ENCODE measurements at regions not wholly inside any gene's neighbourhood (a gene's known extent, or its start where the extent isn't known, plus 50 kb on each side); places are given as distances from the start of the nearest gene placed in this dataset.

GRCh38 chr16:73432850-73433730 is 385.2 kb upstream of the ZFHX3 start:
- no peaks in the 10 kb centered on the region for H3K9me3 ChIP-seq
- no peak overlapping the region for H2AFZ ChIP-seq (ENCODE audit: low read depth)
- peak; percentile 37; the same call in 1 of the 2 replicates for TF ChIP-seq GATA2 (CRISPR knock-in tag; IDR thresholded peaks at IDR 0.05)
- TF ChIP-seq YY1 (IDR thresholded peaks at IDR 0.05; ENCODE audit: low read depth) = no peak
- H3K4me2 ChIP-seq = no peak overlapping the region
- H3K27me3 ChIP-seq (ENCODE audit: insufficient read depth) = no peaks in the 10 kb centered on the region
- no peaks in the 10 kb centered on the region for H3F3A ChIP-seq (replicated peaks; ENCODE audit: insufficient read depth)
- H3K79me2 ChIP-seq (ENCODE audit: insufficient read depth) = no peaks in the 10 kb centered on the region
- POLR2A ChIA-PET = no interaction called here
- CTCF ChIA-PET = interaction anchor here (0.9 to 1.2 kb wide), 3 partner anchors 9 to 201 kb away, joined by 3 read pairs; no protein-coding TSS in a partner anchor
- no peak overlapping the region for H3K4me3 ChIP-seq (ENCODE audit: low read depth in 2 of 2, low read length in 1 of 2)
- 31% methylated on average over 9 of the region's 13 CpGs for WGBS (ENCODE audit: low lambda C conversion rate)
- H3K9ac ChIP-seq = no peak overlapping the region
- peaks cover 0 to 15% of the 10 kb centered on the region in 2 experiments; a peak in 1 of 4 replicates for H3K4me1 ChIP-seq (ENCODE audit: control insufficient read depth in 1 of 2, insufficient read depth in 2 of 2, low read depth in 1 of 2, low read length in 1 of 2)
- DNase-seq = no peak
- no peak overlapping the region for H3K27ac ChIP-seq (ENCODE audit: low read depth in 2 of 2, low read length in 1 of 2)
- no peaks in the 10 kb centered on the region for H3K9me2 ChIP-seq
- H3K36me3 ChIP-seq (replicated peaks in 1 of 2; ENCODE audit: control insufficient read depth in 1 of 2, insufficient read depth in 2 of 2, low read length in 1 of 2) = no peaks in the 10 kb centered on the region
- H4K20me1 ChIP-seq (ENCODE audit: insufficient read depth) = no peaks in the 10 kb centered on the region

GRCh38 chr16:73430138-73430537 is 382.2 kb upstream of the ZFHX3 start:
- Histone ChIP-seq H3K27me3 (ENCODE audit: insufficient read depth) (no peaks in the 10 kb centered on the region), H3K9me2 (no peaks in the 10 kb centered on the region), H3F3A (replicated peaks; ENCODE audit: insufficient read depth) (no peaks in the 10 kb centered on the region), H2AFZ (ENCODE audit: low read depth) (no peak overlapping the region), H3K36me3 (replicated peaks in 1 of 2; ENCODE audit: control insufficient read depth in 1 of 2, insufficient read depth in 2 of 2, low read length in 1 of 2) (no peaks in the 10 kb centered on the region), H3K4me1 (ENCODE audit: control insufficient read depth in 1 of 2, insufficient read depth in 2 of 2, low read depth in 1 of 2, low read length in 1 of 2) (peaks cover 0 to 19% of the 10 kb centered on the region in 2 experiments; a peak in 1 of 4 replicates), H3K27ac (ENCODE audit: low read depth in 2 of 2, low read length in 1 of 2) (no peak overlapping the region), H3K4me3 (ENCODE audit: low read depth in 2 of 2, low read length in 1 of 2) (no peak overlapping the region), H3K9me3 (no peaks in the 10 kb centered on the region), H3K79me2 (ENCODE audit: insufficient read depth) (no peaks in the 10 kb centered on the region), H3K4me2 (no peak overlapping the region), H4K20me1 (ENCODE audit: insufficient read depth) (no peaks in the 10 kb centered on the region), H3K9ac (no peak overlapping the region)
- 42% methylated on average over 3 of the region's 3 CpGs for WGBS (ENCODE audit: low lambda C conversion rate)
- no peak for TF ChIP-seq MXI1 (IDR thresholded peaks at IDR 0.05; ENCODE audit: low read depth, low read length)
- TF ChIP-seq IRF3 (IDR thresholded peaks at IDR 0.05; ENCODE audit: low read depth, low read length) = no peak
- no peak for TF ChIP-seq RXRA (IDR thresholded peaks at IDR 0.05; ENCODE audit: borderline replicate concordance, low read depth)
- no peak for TF ChIP-seq POLR2AphosphoS5 (IDR thresholded peaks at IDR 0.05; ENCODE audit: low read depth, low read length)
- TF ChIP-seq TAF1 (IDR thresholded peaks at IDR 0.05; ENCODE audit: borderline replicate concordance, low read depth, low read length) = no peak
- TF ChIP-seq USF1 (IDR thresholded peaks at IDR 0.05; ENCODE audit: borderline replicate concordance, low read depth) = no peak
- TF ChIP-seq ELF1 (IDR thresholded peaks at IDR 0.05) = no peak
- no peak for TF ChIP-seq RAD21 (IDR thresholded peaks at IDR 0.05; ENCODE audit: low read length)
- no peak for TF ChIP-seq USF2 (IDR thresholded peaks at IDR 0.05; ENCODE audit: borderline replicate concordance, low read depth, low read length)
- TF ChIP-seq SMC3 (IDR thresholded peaks at IDR 0.05; ENCODE audit: low read depth, low read length) = no peak
- TF ChIP-seq FOSL2 (IDR thresholded peaks at IDR 0.05; ENCODE audit: borderline replicate concordance, low read depth) = no peak
- no peak for TF ChIP-seq MAX (IDR thresholded peaks at IDR 0.05; ENCODE audit: low read depth)
- POLR2A ChIA-PET = no interaction called here
- CTCF ChIA-PET = interaction anchor here (1.6 kb wide), 1 partner anchor 247 kb away, joined by 3 read pairs; no protein-coding TSS in a partner anchor
- DNase-seq = no peak

Measured in SK-N-SH (cell line).